Left forelimb (tissue), 1 donor: ENCODE measurements at regions not wholly inside any gene's neighbourhood (a gene's known extent, or its start where the extent isn't known, plus 50 kb on each side); places are given as distances from the start of the nearest gene placed in this dataset.

Experiments
- DNase-seq: peaks from one replicate; pipeline ENCODE4 v3.0.0-alpha.2; 2018; ENCODE audit warnings: low spot score

- no peak for DNase-seq
Observed at GRCh38 chr2:58866040-58866439, 624.9 kb upstream of the FANCL start.

DNA sequence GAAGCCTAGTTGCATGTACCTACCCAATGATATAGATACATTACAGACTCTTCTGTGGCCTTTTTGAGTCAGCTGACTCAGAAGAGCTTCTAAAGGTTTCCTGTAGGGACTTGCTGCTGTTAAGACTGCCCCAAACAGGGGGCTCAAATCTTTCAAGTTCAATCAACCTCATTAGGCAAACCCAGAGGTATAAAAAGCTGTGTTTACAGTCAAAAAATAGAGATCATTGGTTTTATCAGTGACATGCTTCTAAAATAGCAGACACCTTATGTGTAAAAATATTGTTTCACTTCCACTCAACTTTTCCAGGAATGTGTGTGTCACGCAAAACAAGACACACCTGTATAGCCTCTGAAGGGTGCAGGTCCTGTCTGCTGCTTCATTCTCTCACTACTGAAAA is 624.3 kb upstream of the FANCL start:
- DNase-seq = no peak

- DNase-seq = no peak
Observed at GRCh38 chr2:58862244-58862643, 621.1 kb upstream of the FANCL start.

DNA sequence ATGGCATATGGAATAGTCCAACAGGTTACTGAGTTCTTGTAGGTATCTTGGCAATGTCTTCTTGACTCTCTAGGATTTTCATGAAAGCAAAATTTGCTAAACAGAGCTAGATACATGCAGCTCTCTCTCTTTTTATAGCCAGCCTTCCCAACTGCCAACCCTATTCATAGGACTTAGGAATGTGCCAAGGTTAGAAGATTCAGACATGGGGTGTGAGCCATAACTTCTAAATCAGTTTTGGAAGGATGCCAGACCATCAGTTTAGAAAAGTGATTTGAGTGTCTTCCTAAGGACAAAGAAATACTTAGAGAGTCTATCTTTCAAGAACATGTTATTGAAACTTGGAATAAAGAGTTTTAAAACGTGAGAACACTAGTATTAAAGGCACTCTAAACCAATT is 619.5 kb upstream of the FANCL start:
- no peak for DNase-seq

- DNase-seq = no peak
Observed at GRCh38 chr2:58856100-58856499, 615.0 kb upstream of the FANCL start.

DNA sequence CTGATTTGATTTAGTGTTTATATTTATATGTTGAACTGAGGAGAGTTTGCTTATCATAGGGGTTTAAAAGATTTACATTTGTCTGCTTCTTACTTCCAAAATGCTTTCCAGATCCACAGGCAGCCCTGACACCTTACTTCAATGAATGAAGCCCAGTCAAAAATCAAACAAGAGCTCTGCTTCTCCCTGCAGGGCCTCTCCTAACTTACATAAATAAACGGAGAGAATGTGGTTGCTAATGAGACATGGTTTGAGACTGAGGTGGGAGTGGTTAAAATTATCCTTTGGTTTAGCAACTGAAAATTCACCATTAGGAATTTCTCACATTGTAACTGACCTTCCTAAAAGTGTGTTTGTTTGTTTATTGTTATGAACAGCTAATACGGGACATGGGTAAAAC is 612.3 kb upstream of the FANCL start:
- no peak for DNase-seq

- DNase-seq = no peak
Observed at GRCh38 chr2:58852905-58853304, 611.8 kb upstream of the FANCL start.

DNA sequence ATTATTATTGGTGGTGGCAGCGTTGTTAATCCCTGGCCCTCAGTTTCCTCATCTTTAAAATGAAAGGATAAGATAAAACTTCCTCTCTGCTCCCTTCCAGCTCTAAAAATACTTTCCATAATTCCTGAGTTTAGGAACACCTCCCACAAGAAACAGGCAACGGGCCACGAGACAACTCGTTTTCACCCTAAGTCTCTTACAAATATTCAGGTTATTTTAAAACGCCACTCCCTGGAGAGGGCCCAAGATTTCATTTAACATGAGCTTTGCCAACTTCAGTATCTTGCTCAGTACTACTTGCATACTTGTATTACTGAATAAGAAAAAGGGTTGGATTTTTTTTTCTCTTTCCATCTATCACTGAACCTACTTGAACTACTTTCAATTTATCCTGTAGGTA is 611.1 kb upstream of the FANCL start:
- DNase-seq = no peak

DNA sequence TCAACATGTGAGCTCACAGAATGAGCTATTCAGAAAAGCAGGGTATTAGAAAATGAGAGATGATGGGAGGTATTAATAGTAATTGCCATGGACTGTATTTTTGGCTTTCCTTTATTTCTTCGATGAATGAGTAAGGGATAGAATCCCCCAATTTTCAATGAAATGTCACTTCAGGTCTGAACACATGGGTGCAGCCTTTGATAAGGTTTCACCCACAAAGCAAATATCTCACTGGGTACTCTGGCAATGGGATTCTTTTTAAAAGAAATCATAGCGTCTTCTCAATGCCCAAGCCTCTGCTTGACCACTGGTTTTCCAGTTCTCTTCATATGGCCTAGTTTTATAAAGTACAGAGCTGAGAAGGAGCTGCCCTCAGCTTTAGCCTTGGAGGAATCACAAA is 610.5 kb upstream of the FANCL start:
- no peak for DNase-seq

- DNase-seq = no peak
Observed at GRCh38 chr2:58845011-58845410, 603.9 kb upstream of the FANCL start.

- no peak for DNase-seq
Observed at GRCh38 chr2:58842501-58843155, 601.5 kb upstream of the FANCL start.

DNA sequence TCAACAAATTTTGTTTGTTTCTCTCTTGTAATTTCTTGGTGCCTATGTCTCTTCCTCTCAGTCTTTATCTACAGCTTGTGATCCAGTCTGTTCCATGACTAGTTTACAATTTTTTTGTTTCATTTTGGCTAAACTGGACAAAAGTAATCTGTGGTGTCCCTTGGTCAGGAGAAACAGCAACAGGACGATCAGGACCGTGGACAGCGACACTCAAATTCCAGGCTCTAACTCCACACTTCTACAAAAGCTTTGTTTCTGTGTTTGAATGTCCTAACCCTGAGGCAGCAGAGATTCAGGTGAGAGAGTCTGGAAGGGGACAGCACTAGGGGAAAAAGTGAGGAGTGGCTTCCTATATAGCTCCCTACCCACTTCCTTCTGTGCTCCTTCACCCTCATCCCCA is 593.3 kb upstream of the FANCL start:
- DNase-seq = no peak

DNA sequence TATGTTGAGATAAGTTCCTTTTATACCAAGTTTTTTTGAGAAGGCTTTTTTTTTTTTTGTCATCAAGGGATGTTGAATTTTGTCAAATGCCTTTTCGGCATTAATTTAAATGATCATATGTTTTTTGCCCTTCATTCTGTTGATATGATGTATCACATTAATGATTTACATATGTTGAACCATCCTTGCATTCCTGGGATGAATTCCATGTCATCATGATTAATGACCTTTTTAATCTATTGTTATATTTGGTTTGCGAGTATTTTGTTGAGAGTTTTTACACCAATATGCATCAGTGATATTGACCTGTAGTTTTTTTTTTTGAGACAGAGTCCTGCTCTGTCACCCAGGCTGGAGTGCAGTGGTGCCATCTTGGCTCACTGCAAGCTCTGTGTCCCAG is 585.7 kb upstream of the FANCL start:
- DNase-seq = no peak

DNA sequence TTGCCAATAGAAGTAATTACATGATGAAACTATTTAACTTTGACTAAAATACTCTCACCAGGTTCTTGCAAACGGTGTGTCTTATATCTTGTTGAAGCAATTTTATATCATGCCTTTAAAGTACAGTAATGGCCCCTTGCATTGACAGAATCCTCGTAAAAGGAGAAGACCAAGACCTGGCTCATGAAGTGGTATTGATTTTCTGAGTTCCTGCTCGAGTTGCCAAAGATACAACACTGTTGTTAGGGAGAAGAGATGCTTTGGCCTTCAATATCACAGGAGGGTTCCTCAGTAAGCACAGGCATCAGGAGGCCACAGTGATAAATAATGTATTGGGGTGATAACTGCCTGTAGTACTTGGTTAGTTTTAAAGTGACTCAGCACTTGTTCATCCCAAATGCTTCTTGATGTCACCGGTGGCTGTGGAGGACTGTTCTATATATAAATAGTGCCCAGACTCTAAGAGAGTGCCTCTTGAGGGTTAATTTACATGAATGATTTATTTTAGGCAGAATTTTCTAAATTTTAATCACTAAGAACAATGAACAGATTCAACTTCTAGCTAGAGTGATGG is 571.7 kb upstream of the FANCL start:
- DNase-seq = no peak

- no peak for DNase-seq
Observed at GRCh38 chr2:58805126-58805525, 564.0 kb upstream of the FANCL start.

DNA sequence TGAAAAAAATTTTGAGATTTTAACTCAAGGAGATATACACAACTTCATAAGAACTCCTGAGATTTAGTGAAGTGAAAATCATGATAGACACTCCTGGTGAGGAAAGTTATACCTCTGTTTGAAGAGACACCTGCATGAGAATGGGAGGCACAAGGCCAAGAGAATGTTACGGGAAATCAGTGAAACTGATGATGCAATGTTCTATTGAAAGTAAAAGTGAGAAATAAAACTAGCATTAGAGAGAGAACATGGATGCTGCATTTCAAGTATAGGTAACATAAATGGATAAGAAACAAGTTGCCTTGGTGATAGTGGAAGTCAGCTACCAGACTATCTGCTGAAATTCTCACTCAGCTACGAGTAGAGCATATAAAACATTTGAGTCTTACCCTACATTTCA is 562.1 kb upstream of the FANCL start:
- DNase-seq = no peak

DNA sequence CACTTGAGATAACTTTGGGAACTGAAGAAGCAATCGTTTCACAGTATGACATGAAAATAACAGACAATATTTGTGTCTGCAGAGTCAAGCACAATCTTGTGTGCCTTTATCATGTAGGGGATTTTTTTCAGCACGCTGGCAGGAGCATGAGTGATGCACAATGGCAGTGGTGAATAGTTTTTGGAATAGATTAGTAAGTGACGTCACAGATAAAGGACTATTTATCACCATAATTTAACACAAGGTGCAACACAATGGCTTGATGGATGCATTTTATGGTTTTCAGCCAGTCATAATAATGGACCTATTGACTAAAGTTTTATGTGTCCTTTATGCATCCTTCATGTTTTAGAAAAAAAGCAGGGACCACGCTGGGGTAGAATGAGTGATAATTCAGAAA is 559.8 kb upstream of the FANCL start:
- no peak for DNase-seq

- DNase-seq = no peak
Observed at GRCh38 chr2:58798676-58799208, 557.6 kb upstream of the FANCL start.

- DNase-seq = no peak
Observed at GRCh38 chr2:58796239-58796910, 555.2 kb upstream of the FANCL start.

- DNase-seq = no peak
Observed at GRCh38 chr2:58794916-58795315, 553.8 kb upstream of the FANCL start.

DNA sequence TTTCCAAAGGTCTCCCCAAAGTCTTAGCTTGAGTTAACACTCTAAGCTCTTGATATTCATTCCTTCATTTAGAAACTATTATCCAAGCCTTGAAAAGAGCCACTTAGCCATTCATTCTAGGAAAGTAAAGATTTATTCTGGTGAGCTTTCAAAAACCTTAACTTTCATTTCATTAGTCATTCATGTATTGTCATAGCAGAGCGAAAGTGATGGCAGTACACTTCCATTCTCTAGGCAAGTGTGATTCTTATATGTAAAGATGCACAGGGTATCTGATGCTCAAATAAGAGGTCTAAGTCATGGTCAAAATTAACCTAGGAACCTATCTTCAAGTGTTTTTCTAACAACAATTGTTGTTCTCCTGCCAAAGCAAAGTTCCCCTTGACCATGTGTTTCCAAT is 553.0 kb upstream of the FANCL start:
- DNase-seq = no peak

- no peak for DNase-seq
Observed at GRCh38 chr2:58788402-58788801, 547.3 kb upstream of the FANCL start.

GRCh38 chr2:58770846-58771245 is 529.7 kb upstream of the FANCL start:
- DNase-seq = no peak

DNA sequence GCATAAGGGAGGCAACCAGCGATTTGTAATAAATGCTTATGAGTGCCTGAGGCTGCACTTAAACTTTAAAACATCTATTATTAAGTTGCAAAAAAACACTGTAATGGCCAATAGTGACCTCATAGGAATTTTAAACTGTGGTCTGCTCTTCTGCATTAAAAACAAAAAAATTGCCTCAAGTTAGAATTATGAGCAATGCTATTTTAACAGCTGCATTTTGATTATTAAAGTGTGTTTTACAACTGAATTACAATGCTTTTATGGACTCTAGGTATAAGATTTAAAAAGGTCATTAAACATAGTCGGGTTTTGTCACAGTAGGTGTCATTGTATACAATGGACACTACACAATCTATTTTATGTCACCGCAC is 528.7 kb upstream of the FANCL start:
- no peak for DNase-seq
